DND-41 (cell line): ENCODE measurements at regions not wholly inside any gene's neighbourhood (a gene's known extent, or its start where the extent isn't known, plus 50 kb on each side); places are given as distances from the start of the nearest gene placed in this dataset.

Source experiments
- CTCF ChIP-seq: IDR thresholded peaks from 2 replicates; pipeline ENCODE4 v1.5.1; 2012; ENCODE audit warnings: borderline replicate concordance, low read length, moderate library complexity, mild to moderate bottlenecking; ENCODE audit not compliant: poor library complexity, severe bottlenecking; ENCODE audit errors: extremely low read depth
- EZH2 ChIP-seq: IDR thresholded peaks from 3 replicates; pipeline ENCODE4 v1.6.1; 2012; ENCODE audit warnings: borderline replicate concordance, low read depth, mild to moderate bottlenecking, moderate library complexity, low read length, inconsistent platforms; ENCODE audit not compliant: severe bottlenecking

DNA sequence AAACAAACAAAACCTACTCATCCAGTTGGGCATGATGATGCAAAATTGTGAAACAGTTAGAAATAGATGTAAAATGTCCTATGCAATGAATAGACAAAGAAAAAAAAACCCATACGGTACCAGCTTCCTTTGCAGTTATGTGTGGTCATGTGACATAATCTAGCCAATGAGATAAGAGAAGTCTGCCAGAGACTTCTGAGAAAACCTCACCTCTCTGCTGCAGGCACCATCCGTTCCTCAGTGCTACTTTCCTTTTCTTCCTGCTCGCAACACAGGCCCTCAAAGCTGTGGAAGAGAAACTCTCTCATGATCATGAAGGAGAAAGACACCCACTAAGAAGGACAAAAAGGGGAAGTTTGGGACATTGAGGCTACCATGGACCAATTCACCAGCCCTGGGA lies 76.8 kb upstream of the CARD11 start:
- TF ChIP-seq CTCF = no peak
- no peak for TF ChIP-seq EZH2
